Ectodermal cell (in vitro differentiated cells): ENCODE measurements at regions not wholly inside any gene's neighbourhood (a gene's known extent, or its start where the extent isn't known, plus 50 kb on each side); places are given as distances from the start of the nearest gene placed in this dataset.

Experiments used
- H3K27ac ChIP-seq: 2 replicates; pipeline ENCODE4 v1.7.0; 2013; ENCODE audit warnings: mild to moderate bottlenecking, low read depth, low read length; ENCODE audit not compliant: insufficient read depth, poor library complexity, severe bottlenecking
- H3K27me3 ChIP-seq: 2 replicates; pipeline ENCODE4 v1.7.0; 2013; ENCODE audit warnings: mild to moderate bottlenecking, low read length; ENCODE audit not compliant: insufficient read depth, control insufficient read depth, poor library complexity, severe bottlenecking
- H3K36me3 ChIP-seq: one replicate; pipeline ENCODE4 v1.7.0; 2013; ENCODE audit warnings: low read length; ENCODE audit not compliant: control insufficient read depth, insufficient read depth
- H3K4me1 ChIP-seq: one replicate; pipeline ENCODE4 v1.7.0; 2013; ENCODE audit warnings: low read length; ENCODE audit not compliant: control insufficient read depth, insufficient read depth
- H3K4me3 ChIP-seq: 2 replicates; pipeline ENCODE4 v1.7.0; 2013; ENCODE audit warnings: low read depth, low read length, control low read depth; ENCODE audit not compliant: insufficient read depth
- H3K9me3 ChIP-seq: 2 replicates; pipeline ENCODE4 v1.7.0; 2013; ENCODE audit warnings: mild to moderate bottlenecking, low read length, moderate library complexity; ENCODE audit not compliant: control insufficient read depth
- WGBS, 2 experiments: methylation state at CpG; one replicate each; pipeline ENCODE4 v1.1.7; 2013; ENCODE audit warnings: missing lambda C conversion rate in 2 of 2; 5-methylcytosine and 5-hydroxymethylcytosine counted together

- no peaks in the 10 kb centered on the region for H3K4me1 ChIP-seq
- no peaks in the 10 kb centered on the region for H3K9me3 ChIP-seq
- H3K36me3 ChIP-seq = no peaks in the 10 kb centered on the region
- H3K27ac ChIP-seq = no peak overlapping the region
- H3K4me3 ChIP-seq = no peak overlapping the region
- 93 to 99% methylated on average over 1 to 2 of the region's 2 CpGs for WGBS, 2 experiments
- H3K27me3 ChIP-seq = no peaks in the 10 kb centered on the region
Observed at GRCh38 chr6:49025273-49026240, 437.5 kb downstream of the MMUT start.

- H3K4me1 ChIP-seq = no peaks in the 10 kb centered on the region
- no peak overlapping the region for H3K4me3 ChIP-seq
- 86 to 91% methylated on average over 2 of the region's 2 CpGs for WGBS, 2 experiments
- no peak overlapping the region for H3K27ac ChIP-seq
- no peaks in the 10 kb centered on the region for H3K9me3 ChIP-seq
- no peaks in the 10 kb centered on the region for H3K27me3 ChIP-seq
- H3K36me3 ChIP-seq = no peaks in the 10 kb centered on the region
Observed at GRCh38 chr6:49004801-49005200, 458.3 kb downstream of the MMUT start.

GRCh38 chr6:49003348-49003747 lies 459.7 kb downstream of the MMUT start:
- H3K4me3 ChIP-seq = no peak overlapping the region
- H3K9me3 ChIP-seq = no peaks in the 10 kb centered on the region
- no peaks in the 10 kb centered on the region for H3K4me1 ChIP-seq
- no peak overlapping the region for H3K27ac ChIP-seq
- H3K27me3 ChIP-seq = no peaks in the 10 kb centered on the region
- no peaks in the 10 kb centered on the region for H3K36me3 ChIP-seq
- 88 to 100% methylated on average over 2 to 3 of the region's 3 CpGs for WGBS, 2 experiments

GRCh38 chr6:49001856-49002541 lies 461.1 kb downstream of the MMUT start:
- H3K27me3 ChIP-seq = no peaks in the 10 kb centered on the region
- no peak overlapping the region for H3K4me3 ChIP-seq
- no peaks in the 10 kb centered on the region for H3K4me1 ChIP-seq
- no peaks in the 10 kb centered on the region for H3K36me3 ChIP-seq
- H3K27ac ChIP-seq = no peak overlapping the region
- no peaks in the 10 kb centered on the region for H3K9me3 ChIP-seq

- H3K27me3 ChIP-seq = no peaks in the 10 kb centered on the region
Observed at GRCh38 chr6:48998574-48998973, 464.5 kb downstream of the MMUT start.

GRCh38 chr6:48996461-48997119 lies 466.5 kb downstream of the MMUT start:
- H3K36me3 ChIP-seq = no peaks in the 10 kb centered on the region
- no peak overlapping the region for H3K4me3 ChIP-seq
- WGBS, 2 experiments = 90 to 93% methylated on average over 6 of the region's 6 CpGs
- no peaks in the 10 kb centered on the region for H3K9me3 ChIP-seq
- H3K27ac ChIP-seq = no peak overlapping the region
- no peaks in the 10 kb centered on the region for H3K4me1 ChIP-seq
- H3K27me3 ChIP-seq = no peaks in the 10 kb centered on the region

More at GRCh38 chr6:48998574-48998973, 464.5 kb downstream of the MMUT start:
- no peaks in the 10 kb centered on the region for H3K9me3 ChIP-seq
- no peaks in the 10 kb centered on the region for H3K36me3 ChIP-seq
- no peak overlapping the region for H3K4me3 ChIP-seq
- no peaks in the 10 kb centered on the region for H3K4me1 ChIP-seq
- no peak overlapping the region for H3K27ac ChIP-seq

- no peak overlapping the region for H3K4me3 ChIP-seq
- WGBS, 2 experiments = 82 to 88% methylated on average over 2 of the region's 2 CpGs
- H3K27ac ChIP-seq = no peak overlapping the region
- H3K4me1 ChIP-seq = no peaks in the 10 kb centered on the region
- H3K27me3 ChIP-seq = no peaks in the 10 kb centered on the region
- H3K9me3 ChIP-seq = no peaks in the 10 kb centered on the region
- no peaks in the 10 kb centered on the region for H3K36me3 ChIP-seq
Observed at GRCh38 chr6:48994811-48995210, 468.2 kb downstream of the MMUT start.

GRCh38 chr6:48990739-48991138 lies 472.3 kb downstream of the MMUT start:
- H3K36me3 ChIP-seq = no peaks in the 10 kb centered on the region
- H3K9me3 ChIP-seq = no peaks in the 10 kb centered on the region
- no peak overlapping the region for H3K27ac ChIP-seq
- no peaks in the 10 kb centered on the region for H3K27me3 ChIP-seq
- 94 to 95% methylated on average over 5 of the region's 5 CpGs for WGBS, 2 experiments
- no peaks in the 10 kb centered on the region for H3K4me1 ChIP-seq
- no peak overlapping the region for H3K4me3 ChIP-seq

- WGBS, 2 experiments = 95% methylated on average over 4 of the region's 4 CpGs
- no peak overlapping the region for H3K4me3 ChIP-seq
Observed at GRCh38 chr6:48986845-48987244, 476.2 kb downstream of the MMUT start.

GRCh38 chr6:48986105-48986504 lies 476.9 kb downstream of the MMUT start:
- H3K4me3 ChIP-seq = no peak overlapping the region
- H3K27ac ChIP-seq = no peak overlapping the region
- no peaks in the 10 kb centered on the region for H3K4me1 ChIP-seq
- no peaks in the 10 kb centered on the region for H3K36me3 ChIP-seq
- no peaks in the 10 kb centered on the region for H3K9me3 ChIP-seq
- H3K27me3 ChIP-seq = no peaks in the 10 kb centered on the region
- 94 to 95% methylated on average over 2 of the region's 2 CpGs for WGBS, 2 experiments

More at GRCh38 chr6:48986845-48987244, 476.2 kb downstream of the MMUT start:
- no peaks in the 10 kb centered on the region for H3K4me1 ChIP-seq
- H3K9me3 ChIP-seq = no peaks in the 10 kb centered on the region
- H3K27me3 ChIP-seq = no peaks in the 10 kb centered on the region
- no peaks in the 10 kb centered on the region for H3K36me3 ChIP-seq
- no peak overlapping the region for H3K27ac ChIP-seq
